GM18858 (cell line): ENCODE measurements at regions not wholly inside any gene's neighbourhood (a gene's known extent, or its start where the extent isn't known, plus 50 kb on each side); places are given as distances from the start of the nearest gene placed in this dataset.
"Not testable (repeated sequence)": the region's sequence is repeated elsewhere in the genome, so short reads cannot be mapped to it uniquely, and the experiment has no call there.

ENCODE experiments used
- ATAC-seq: cut with Tn5 transposase; IDR thresholded peaks from one replicate; pipeline ENCODE4 v1.9.1; 2021; ENCODE audit not compliant: unreplicated experiment

GRCh38 chr6:135604035-135604860, 106.7 kb upstream of the AHI1 start:
- ATAC-seq = no peak

GRCh38 chr6:135605278-135605790, 107.8 kb upstream of the AHI1 start:
- no peak for ATAC-seq

GRCh38 chr6:135606392-135606791, 108.9 kb upstream of the AHI1 start:
- no peak for ATAC-seq

- no peak for ATAC-seq
Measured at GRCh38 chr6:135608031-135608430, 110.5 kb upstream of the AHI1 start.

GRCh38 chr6:135610192-135610591, 112.7 kb upstream of the AHI1 start:
- not testable (repeated sequence) for ATAC-seq

GRCh38 chr6:135616655-135617054, 119.1 kb upstream of the AHI1 start:
- ATAC-seq = no peak

GRCh38 chr6:135617222-135617621, 119.7 kb upstream of the AHI1 start:
- no peak for ATAC-seq

GRCh38 chr6:135622081-135622480, 124.5 kb upstream of the AHI1 start:
- ATAC-seq = no peak

- no peak for ATAC-seq
Measured at GRCh38 chr6:135623979-135624378, 126.4 kb upstream of the AHI1 start.

GRCh38 chr6:135624402-135625295, 127.1 kb upstream of the AHI1 start:
- no peak for ATAC-seq

- ATAC-seq = not testable (repeated sequence)
Measured at GRCh38 chr6:135626001-135626400, 128.5 kb upstream of the AHI1 start.

- ATAC-seq = peak; percentile 92
Measured at GRCh38 chr6:135627092-135627715, 129.7 kb upstream of the AHI1 start.

- no peak for ATAC-seq
Measured at GRCh38 chr6:135630789-135631376, 133.3 kb upstream of the AHI1 start.

GRCh38 chr6:135631821-135632220, 134.3 kb upstream of the AHI1 start:
- ATAC-seq = no peak

GRCh38 chr6:135633573-135633972, 136.0 kb upstream of the AHI1 start:
- no peak for ATAC-seq

GRCh38 chr6:135637701-135638100, 140.2 kb upstream of the AHI1 start:
- ATAC-seq = no peak

- no peak for ATAC-seq
Measured at GRCh38 chr6:135638108-135638507, 140.6 kb upstream of the AHI1 start.

- no peak for ATAC-seq
Measured at GRCh38 chr6:135640048-135640447, 142.5 kb upstream of the AHI1 start.

- ATAC-seq = peak; percentile 46
Measured at GRCh38 chr6:135640449-135641111, 143.0 kb upstream of the AHI1 start.

- no peak for ATAC-seq
Measured at GRCh38 chr6:135642912-135643311, 145.4 kb upstream of the AHI1 start.
